Fibroblast of the aortic adventitia (primary cell): ENCODE measurements at regions not wholly inside any gene's neighbourhood (a gene's known extent, or its start where the extent isn't known, plus 50 kb on each side); places are given as distances from the start of the nearest gene placed in this dataset.
A peak's percentile ranks its signal among the peaks of the same experiment; 100 is the strongest.
"Not testable (repeated sequence)": the region's sequence is repeated elsewhere in the genome, so short reads cannot be mapped to it uniquely, and the experiment has no call there.

Source experiments
- DNase-seq: peaks from one replicate; pipeline ENCODE4 v3.0.0-alpha.2; 2010; ENCODE audit warnings: low read depth
- H3K4me3 ChIP-seq: 2 replicates; pipeline ENCODE4 v1.5.1; 2011; ENCODE audit warnings: low read depth, mild to moderate bottlenecking, control low read depth, low read length, moderate library complexity
- CTCF ChIP-seq: IDR thresholded peaks from 2 replicates; pipeline ENCODE4 v1.5.1; 2011; ENCODE audit warnings: mild to moderate bottlenecking, low read length, control low read depth, inconsistent platforms; ENCODE audit not compliant: insufficient read depth

GRCh38 chr11:26859416-26859815 is 134.5 kb upstream of the FIBIN start:
- DNase-seq = no peak
- TF ChIP-seq CTCF = no peak
- no peak overlapping the region for H3K4me3 ChIP-seq

GRCh38 chr11:26860091-26860780 is 133.7 kb upstream of the FIBIN start:
- peak; percentile 37 for DNase-seq
- TF ChIP-seq CTCF = no peak
- H3K4me3 ChIP-seq = no peak overlapping the region

GRCh38 chr11:26860895-26861294 is 133.0 kb upstream of the FIBIN start:
- no peak for DNase-seq
- no peak overlapping the region for H3K4me3 ChIP-seq
- TF ChIP-seq CTCF = no peak

GRCh38 chr11:26862801-26863200 is 131.1 kb upstream of the FIBIN start:
- TF ChIP-seq CTCF = no peak
- DNase-seq = no peak
- no peak overlapping the region for H3K4me3 ChIP-seq

- H3K4me3 ChIP-seq = no peak overlapping the region
- no peak for TF ChIP-seq CTCF
- no peak for DNase-seq
Measured at GRCh38 chr11:26865703-26866102, 128.2 kb upstream of the FIBIN start.

GRCh38 chr11:26867286-26867685 is 126.6 kb upstream of the FIBIN start:
- no peak overlapping the region for H3K4me3 ChIP-seq
- no peak for TF ChIP-seq CTCF
- DNase-seq = peak; percentile 27

GRCh38 chr11:26878959-26879581 is 114.8 kb upstream of the FIBIN start:
- no peak for DNase-seq
- no peak overlapping the region for H3K4me3 ChIP-seq
- TF ChIP-seq CTCF = no peak

GRCh38 chr11:26882363-26882880 is 111.5 kb upstream of the FIBIN start:
- H3K4me3 ChIP-seq, DNase-seq: not testable (repeated sequence)
